ENCODE measurements at regions not wholly inside any gene's neighbourhood (a gene's known extent, or its start where the extent isn't known, plus 50 kb on each side); places are given as distances from the start of the nearest gene placed in this dataset.

DNA sequence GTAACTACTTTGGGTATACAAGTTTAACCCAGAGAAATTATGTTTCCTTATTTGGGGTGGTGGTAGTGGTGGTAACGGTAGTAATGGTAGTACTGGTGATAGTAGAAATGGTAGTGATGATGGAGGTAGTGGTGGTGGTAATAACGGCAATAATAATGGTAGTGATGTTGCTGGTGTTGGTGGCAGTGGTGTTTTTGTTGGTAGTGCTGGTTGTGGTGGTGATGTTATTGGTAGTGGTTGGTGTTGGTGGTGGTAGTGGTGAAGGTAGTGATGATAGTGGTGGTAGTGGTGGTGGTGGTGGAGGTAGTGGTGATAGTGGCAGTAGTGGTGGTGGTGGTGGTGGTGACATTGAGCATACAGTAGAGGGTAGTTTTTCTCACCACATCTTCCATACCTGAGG, 95.6 kb downstream of the TMEM30B start:
- Histone ChIP-seq H3K79me2 (replicated peaks; ENCODE audit: insufficient read depth) (no peaks in the 10 kb centered on the region), H3K4me1 (ENCODE audit: insufficient read depth) (peaks cover 24% of the 10 kb centered on the region), H2AFZ (no peak overlapping the region), H3K27ac (ENCODE audit: low read depth) (no peak overlapping the region), H3F3A (replicated peaks; ENCODE audit: low read depth) (no peaks in the 10 kb centered on the region), H3K36me3 (ENCODE audit: insufficient read depth) (no peaks in the 10 kb centered on the region), H3K4me2 (no peak overlapping the region), H3K4me3 (no peak overlapping the region), H3K27me3 (ENCODE audit: insufficient read depth) (no peaks in the 10 kb centered on the region), H4K20me1 (replicated peaks; ENCODE audit: insufficient read depth) (no peaks in the 10 kb centered on the region), H3K9me2 (ENCODE audit: insufficient read depth) (no peaks in the 10 kb centered on the region; the same call in 1 of the 2 replicates)
- H3K27me3 Mint-ChIP-seq (ENCODE audit: insufficient read depth, low read depth, poor library complexity), result peaks cover 9% of the 10 kb centered on the region
- no peak overlapping the region for H3K27ac Mint-ChIP-seq
- DNase-seq (ENCODE audit: low spot score) (no peak), ATAC-seq (no peak)
- H3K4me3 Mint-ChIP-seq, result no peak overlapping the region
- H3K4me1 Mint-ChIP-seq, result peaks cover 34% of the 10 kb centered on the region
- no peaks in the 10 kb centered on the region for H3K36me3 Mint-ChIP-seq (ENCODE audit: low read depth)
- TF ChIP-seq REST (IDR thresholded peaks at IDR 0.05; ENCODE audit: unreplicated experiment) (no peak), EZH2phosphoT487 (IDR thresholded peaks at IDR 0.05; ENCODE audit: unreplicated experiment) (no peak), CREB1 (CRISPR knock-in tag; IDR thresholded peaks at IDR 0.05; ENCODE audit: low read depth) (no peak), ZNF462 (CRISPR knock-in tag; IDR thresholded peaks at IDR 0.05) (no peak), NANOG (IDR thresholded peaks at IDR 0.05; ENCODE audit: borderline replicate concordance) (no peak), CTCF (conservative IDR thresholded peaks at IDR 0.05; ENCODE audit: low read depth in 2 of 2) (no peak), STAT1 (IDR thresholded peaks at IDR 0.05; ENCODE audit: unreplicated experiment) (no peak), JUNB (IDR thresholded peaks at IDR 0.05; ENCODE audit: unreplicated experiment) (no peak), EZH2 (IDR thresholded peaks at IDR 0.05; ENCODE audit: low read depth, unreplicated experiment) (no peak), ZNF114 (CRISPR knock-in tag; IDR thresholded peaks at IDR 0.05) (no peak), POLR2AphosphoS5 (IDR thresholded peaks at IDR 0.05; ENCODE audit: low read depth) (no peak), ZNF331 (CRISPR knock-in tag; IDR thresholded peaks at IDR 0.05; ENCODE audit: low read depth) (no peak)
- TF ChIP-seq, protein P1, sequence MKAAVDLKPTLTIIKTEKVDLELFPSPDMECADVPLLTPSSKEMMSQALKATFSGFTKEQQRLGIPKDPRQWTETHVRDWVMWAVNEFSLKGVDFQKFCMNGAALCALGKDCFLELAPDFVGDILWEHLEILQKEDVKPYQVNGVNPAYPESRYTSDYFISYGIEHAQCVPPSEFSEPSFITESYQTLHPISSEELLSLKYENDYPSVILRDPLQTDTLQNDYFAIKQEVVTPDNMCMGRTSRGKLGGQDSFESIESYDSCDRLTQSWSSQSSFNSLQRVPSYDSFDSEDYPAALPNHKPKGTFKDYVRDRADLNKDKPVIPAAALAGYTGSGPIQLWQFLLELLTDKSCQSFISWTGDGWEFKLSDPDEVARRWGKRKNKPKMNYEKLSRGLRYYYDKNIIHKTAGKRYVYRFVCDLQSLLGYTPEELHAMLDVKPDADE (IDR thresholded peaks at IDR 0.05), result no peak
- no peaks in the 10 kb centered on the region for H3K9me3 Mint-ChIP-seq

All from GM23338 (cell line).